SK-N-SH treated with all-trans-retinoic acid at 6 μM for 48 hours (cell line): ENCODE measurements at regions not wholly inside any gene's neighbourhood (a gene's known extent, or its start where the extent isn't known, plus 50 kb on each side); places are given as distances from the start of the nearest gene placed in this dataset.

Experiments used
- ARNTL ChIP-seq: fragments of 450-650 bp; formaldehyde crosslinking; IDR thresholded peaks from 2 replicates; pipeline ENCODE4 v1.5.0; 2020; ENCODE audit warnings: low read depth, mild to moderate bottlenecking, moderate library complexity, borderline replicate concordance
- ZFP3 ChIP-seq: fragments of 250-450 bp; sonication (Bioruptor Pico); IDR thresholded peaks from 2 replicates; pipeline ENCODE4 v1.5.0; 2020; ENCODE audit warnings: mild to moderate bottlenecking, moderate library complexity
- ZFP30 ChIP-seq: fragments of 450-650 bp; formaldehyde crosslinking; IDR thresholded peaks from 2 replicates; pipeline ENCODE4 v1.5.0; 2022; ENCODE audit warnings: mild to moderate bottlenecking, moderate library complexity
- ZNF8 ChIP-seq: fragments of 450-650 bp; formaldehyde crosslinking; IDR thresholded peaks from 2 replicates; pipeline ENCODE4 v1.5.0; 2020; ENCODE audit warnings: mild to moderate bottlenecking, moderate library complexity

- TF ChIP-seq ZFP3 (CRISPR knock-in tag) (no peak), ARNTL (CRISPR knock-in tag) (no peak), ZFP30 (CRISPR knock-in tag) (no peak), ZNF8 (no peak)
Observed at GRCh38 chr3:147661916-147662315, 252.8 kb downstream of the ZIC1 start.
